C4-2B (cell line): ENCODE measurements at regions not wholly inside any gene's neighbourhood (a gene's known extent, or its start where the extent isn't known, plus 50 kb on each side); places are given as distances from the start of the nearest gene placed in this dataset.

Experiments
- H3K27ac ChIP-seq: fragments of 450-650 bp; 2 replicates; pipeline ENCODE4 v1.5.1; 2017
- ZFX ChIP-seq: fragments of 450-650 bp; IDR thresholded peaks from 2 replicates; pipeline ENCODE4 v1.6.1; 2017
- TF ChIP-seq, protein P1 (sequence below): fragments of 450-650 bp; conservative IDR thresholded peaks from 2 replicates; pipeline ENCODE4 v1.5.1; 2017; ENCODE audit warnings: mild to moderate bottlenecking

DNA sequence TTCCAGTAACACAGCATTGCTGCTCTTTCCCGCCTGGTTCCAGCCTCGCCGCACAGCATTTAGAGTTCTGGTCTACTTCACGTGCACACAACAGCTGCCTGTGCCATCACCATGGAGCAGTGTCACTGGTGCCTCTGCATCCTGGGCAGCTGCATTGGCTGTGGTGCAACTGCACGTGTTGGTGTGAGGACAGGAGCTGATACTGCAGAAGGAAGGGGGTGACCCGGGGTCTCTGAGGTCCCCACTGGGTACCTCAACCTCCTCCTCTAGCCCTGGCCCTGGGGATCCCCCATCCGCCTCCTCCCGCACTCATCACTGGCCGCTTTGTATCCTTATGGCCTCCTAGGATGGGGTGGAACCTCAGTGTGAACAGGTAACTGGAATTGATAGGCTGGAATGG is 112.5 kb downstream of the SOX1 start:
- no peak for TF ChIP-seq ZFX
- TF ChIP-seq, protein P1, sequence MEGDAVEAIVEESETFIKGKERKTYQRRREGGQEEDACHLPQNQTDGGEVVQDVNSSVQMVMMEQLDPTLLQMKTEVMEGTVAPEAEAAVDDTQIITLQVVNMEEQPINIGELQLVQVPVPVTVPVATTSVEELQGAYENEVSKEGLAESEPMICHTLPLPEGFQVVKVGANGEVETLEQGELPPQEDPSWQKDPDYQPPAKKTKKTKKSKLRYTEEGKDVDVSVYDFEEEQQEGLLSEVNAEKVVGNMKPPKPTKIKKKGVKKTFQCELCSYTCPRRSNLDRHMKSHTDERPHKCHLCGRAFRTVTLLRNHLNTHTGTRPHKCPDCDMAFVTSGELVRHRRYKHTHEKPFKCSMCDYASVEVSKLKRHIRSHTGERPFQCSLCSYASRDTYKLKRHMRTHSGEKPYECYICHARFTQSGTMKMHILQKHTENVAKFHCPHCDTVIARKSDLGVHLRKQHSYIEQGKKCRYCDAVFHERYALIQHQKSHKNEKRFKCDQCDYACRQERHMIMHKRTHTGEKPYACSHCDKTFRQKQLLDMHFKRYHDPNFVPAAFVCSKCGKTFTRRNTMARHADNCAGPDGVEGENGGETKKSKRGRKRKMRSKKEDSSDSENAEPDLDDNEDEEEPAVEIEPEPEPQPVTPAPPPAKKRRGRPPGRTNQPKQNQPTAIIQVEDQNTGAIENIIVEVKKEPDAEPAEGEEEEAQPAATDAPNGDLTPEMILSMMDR = no peak
- no peak overlapping the region for H3K27ac ChIP-seq

DNA sequence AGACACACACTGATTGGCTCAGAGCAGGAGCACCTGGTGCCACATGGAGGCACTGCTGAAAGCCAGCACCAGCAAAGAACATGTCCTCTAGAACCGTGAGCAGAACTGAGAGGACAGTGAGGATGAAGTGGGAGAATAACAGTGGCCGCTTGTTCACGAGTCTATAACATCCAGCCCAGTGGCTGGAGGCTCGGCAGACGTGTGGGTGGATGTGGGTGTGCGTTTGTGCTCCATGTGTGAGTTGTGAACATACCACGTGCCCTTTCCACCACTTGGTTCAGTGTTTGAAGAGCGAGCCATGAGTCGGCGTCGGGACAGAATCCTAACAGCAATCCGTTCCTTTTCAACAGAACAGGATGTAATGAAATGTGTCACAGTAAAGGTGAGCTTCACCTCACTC is 113.0 kb downstream of the SOX1 start:
- TF ChIP-seq, protein P1 = no peak
- TF ChIP-seq ZFX = no peak
- H3K27ac ChIP-seq = no peak overlapping the region

DNA sequence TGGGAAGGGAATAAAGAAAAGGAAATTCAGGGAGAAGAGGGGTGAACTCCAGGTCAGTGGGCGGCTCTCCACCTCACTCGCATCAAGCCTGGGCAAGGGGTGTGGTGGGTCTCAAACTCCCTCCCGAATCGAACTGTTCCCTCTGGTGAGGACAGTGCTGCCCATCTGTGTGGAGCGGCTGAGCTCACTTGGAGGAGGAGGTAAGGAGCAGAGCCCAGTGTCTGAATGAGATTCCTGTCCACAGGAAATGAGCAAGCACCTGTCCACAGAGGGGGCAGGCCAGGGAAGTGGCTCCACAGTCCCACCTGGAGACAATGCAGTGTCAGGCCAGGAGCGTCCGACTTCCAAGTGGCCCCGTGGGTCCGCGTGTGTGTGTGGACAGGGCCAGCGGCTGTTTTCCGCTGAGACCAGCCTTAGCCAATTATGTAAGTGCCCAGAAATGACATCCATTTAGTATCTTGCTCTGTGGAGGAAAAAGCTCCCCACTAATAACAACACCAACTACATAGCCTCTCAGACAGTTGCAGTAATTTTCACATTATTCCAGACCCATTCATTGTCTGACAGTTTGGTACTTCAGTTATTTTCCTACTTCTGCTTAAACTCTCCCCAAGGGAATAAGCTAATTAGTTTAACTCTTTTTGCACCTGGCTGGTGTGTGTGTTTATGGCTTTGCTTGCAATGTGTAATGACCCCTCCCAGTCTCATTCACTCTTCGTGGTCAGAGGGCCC is 114.6 kb downstream of the SOX1 start:
- no peak overlapping the region for H3K27ac ChIP-seq
- TF ChIP-seq, protein P1 = no peak
- no peak for TF ChIP-seq ZFX

DNA sequence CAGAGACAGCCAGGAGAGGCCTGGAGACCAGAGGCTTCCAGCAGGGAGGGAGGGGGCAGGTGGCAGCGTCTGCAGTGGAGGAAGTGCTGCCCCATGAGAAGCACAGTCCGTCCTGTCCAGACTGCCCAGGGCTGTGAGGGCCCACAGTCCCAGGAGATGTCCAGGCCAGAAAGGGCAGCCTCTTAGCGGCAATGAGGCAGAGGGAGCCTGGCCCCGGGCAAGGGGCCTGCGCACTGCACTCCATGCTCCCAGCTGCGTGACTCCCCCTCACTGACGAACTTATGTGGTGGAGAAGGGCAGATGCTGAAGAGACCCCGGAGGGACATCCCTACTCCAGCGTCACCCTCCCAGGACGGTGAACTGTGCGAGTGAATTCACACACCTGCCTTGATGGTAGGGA is 115.3 kb downstream of the SOX1 start:
- H3K27ac ChIP-seq = no peak overlapping the region
- TF ChIP-seq, protein P1 = no peak
- TF ChIP-seq ZFX = no peak

DNA sequence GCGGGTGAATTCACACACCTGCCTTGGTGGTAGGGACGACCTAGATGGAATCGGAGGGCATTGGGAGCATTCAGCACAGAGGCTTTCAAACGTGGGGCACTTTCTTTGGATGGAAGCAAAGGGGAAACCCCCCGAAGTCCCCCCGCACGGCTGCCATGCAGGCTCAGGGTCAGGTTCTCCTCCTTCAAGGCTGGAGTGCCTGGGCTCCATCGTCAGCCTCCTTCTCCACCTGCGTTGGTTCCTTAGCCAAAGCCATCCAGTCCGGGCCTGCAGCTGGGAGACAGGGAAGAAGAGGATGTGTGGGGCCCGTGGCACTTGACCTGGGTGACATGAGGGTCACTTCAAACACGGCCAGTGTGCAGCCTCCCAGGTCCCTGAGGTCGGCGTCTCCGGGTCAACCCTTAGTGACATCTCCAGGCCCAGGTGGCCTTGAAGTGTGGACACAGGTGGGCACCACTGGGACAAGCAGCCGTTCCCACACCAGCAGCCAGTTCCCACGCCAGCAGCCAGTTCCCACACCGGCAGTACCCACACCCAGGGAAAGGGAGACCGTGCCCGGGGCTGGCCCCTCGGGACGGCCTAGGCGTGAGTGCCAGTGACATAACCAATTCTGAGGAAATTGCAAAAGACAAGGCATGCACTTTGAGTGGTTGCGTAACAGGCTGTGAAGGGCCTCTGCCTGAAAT is 116.0 kb downstream of the SOX1 start:
- no peak overlapping the region for H3K27ac ChIP-seq
- TF ChIP-seq, protein P1 = no peak
- no peak for TF ChIP-seq ZFX

DNA sequence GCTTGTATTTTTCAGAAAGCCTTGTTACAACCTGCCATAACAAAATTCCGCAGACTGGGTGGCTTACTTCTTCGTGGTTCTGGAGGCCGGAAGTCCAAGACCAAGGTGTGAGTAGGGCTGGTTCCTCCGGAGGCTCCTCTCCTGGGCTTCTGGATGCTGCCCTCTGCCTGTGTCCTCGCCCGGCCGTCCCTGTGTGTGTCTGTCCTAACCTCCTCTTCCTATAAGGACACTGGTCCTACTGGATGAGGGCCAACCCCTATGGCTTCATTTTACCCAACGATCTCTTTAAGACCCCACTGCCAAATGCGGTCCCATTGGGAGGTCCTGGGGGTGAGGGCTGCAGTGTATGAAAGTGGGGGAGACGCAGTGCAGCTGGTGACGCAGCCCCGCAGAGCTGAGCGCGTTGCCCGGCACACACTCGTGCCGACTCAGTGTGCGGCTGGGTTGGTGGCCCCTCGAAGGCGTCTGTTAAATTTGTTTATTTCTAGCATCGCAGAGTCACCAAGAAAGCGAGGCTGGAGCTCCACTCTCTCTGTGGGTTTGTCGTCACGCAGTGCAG is 116.7 kb downstream of the SOX1 start:
- H3K27ac ChIP-seq = no peak overlapping the region
- no peak for TF ChIP-seq ZFX
- TF ChIP-seq, protein P1 = no peak

DNA sequence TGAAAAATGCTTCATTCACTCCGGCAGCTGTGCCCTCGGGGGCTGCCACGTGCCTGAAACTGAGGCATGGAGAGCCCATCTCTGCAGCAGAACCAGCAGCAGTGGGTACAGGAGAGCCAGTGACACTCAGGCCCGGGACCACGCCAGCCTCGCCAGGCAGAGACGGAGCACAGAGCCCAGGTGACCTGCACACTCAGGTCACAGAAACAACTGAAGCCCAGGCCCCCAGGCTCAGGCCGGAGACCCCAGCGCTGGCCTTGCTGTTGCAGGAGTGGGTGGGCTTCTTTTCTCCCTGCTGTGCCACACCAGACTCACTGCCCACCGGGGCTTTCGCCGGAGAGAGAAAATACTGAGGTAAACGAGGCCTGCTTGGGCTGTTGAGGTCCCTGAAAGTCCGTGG is 117.3 kb downstream of the SOX1 start:
- TF ChIP-seq, protein P1 = no peak
- no peak for TF ChIP-seq ZFX
- H3K27ac ChIP-seq = no peak overlapping the region
